Upper lobe of right lung (tissue), 1 donor: ENCODE measurements at regions not wholly inside any gene's neighbourhood (a gene's known extent, or its start where the extent isn't known, plus 50 kb on each side); places are given as distances from the start of the nearest gene placed in this dataset.

ENCODE experiments used
- ATAC-seq: fragments of 200-7000 bp; cut with Tn5 transposase; one replicate; pipeline ENCODE4 v1.9.1; 2020; ENCODE audit warnings: mild to moderate bottlenecking, moderate library complexity
- DNase-seq: peaks from one replicate; pipeline ENCODE4 v3.0.0-alpha.2; 2020
- H3K27ac ChIP-seq: fragments of 200-600 bp; one replicate; pipeline ENCODE4 v1.8.0; 2022
- H3K27me3 ChIP-seq: fragments of 200-600 bp; one replicate; pipeline ENCODE4 v1.8.0; 2022; ENCODE audit warnings: mild to moderate bottlenecking
- H3K36me3 ChIP-seq: fragments of 200-600 bp; one replicate; pipeline ENCODE4 v1.8.0; 2022
- H3K4me1 ChIP-seq: fragments of 200-600 bp; one replicate; pipeline ENCODE4 v1.8.0; 2022
- H3K4me3 ChIP-seq: fragments of 200-600 bp; one replicate; pipeline ENCODE4 v1.8.0; 2022; ENCODE audit warnings: mild to moderate bottlenecking
- H3K9me3 ChIP-seq: fragments of 200-600 bp; one replicate; pipeline ENCODE4 v1.8.0; 2022
- intact Hi-C: fragments of 100-400 bp; cut with DNase I; formaldehyde crosslinking; loops from one replicate; pipeline ENCODE4 v1.11.0; 2022
- TF ChIP-seq, protein P1 (sequence below): fragments of 200-600 bp; IDR thresholded peaks from one replicate; pipeline ENCODE4 v1.8.0; 2022; ENCODE audit warnings: antibody characterized with exemption
- donor health status: DM: no; HTN: yes; CAD: no; lungs with severe emphysema.

DNA sequence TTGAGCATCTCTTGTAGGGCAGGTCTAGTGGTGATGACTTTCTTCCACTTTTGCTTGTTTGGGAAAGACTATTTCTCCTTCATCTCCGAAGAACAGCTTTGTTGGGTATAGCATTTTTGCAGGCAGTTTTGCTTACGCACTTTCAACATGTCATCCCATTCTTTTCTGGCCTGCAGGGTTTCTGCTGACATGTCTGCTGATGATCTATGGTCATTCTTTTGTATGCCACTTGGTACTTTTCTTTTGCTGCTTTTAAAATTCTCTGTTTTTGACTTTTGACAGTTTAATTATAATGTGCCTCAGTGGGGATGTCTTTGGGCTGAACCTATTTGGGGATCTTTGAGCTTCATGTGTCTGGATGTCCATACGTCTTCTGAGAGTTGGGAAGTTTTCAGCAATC, 78.2 kb downstream of the PTHLH start:
- TF ChIP-seq, protein P1, sequence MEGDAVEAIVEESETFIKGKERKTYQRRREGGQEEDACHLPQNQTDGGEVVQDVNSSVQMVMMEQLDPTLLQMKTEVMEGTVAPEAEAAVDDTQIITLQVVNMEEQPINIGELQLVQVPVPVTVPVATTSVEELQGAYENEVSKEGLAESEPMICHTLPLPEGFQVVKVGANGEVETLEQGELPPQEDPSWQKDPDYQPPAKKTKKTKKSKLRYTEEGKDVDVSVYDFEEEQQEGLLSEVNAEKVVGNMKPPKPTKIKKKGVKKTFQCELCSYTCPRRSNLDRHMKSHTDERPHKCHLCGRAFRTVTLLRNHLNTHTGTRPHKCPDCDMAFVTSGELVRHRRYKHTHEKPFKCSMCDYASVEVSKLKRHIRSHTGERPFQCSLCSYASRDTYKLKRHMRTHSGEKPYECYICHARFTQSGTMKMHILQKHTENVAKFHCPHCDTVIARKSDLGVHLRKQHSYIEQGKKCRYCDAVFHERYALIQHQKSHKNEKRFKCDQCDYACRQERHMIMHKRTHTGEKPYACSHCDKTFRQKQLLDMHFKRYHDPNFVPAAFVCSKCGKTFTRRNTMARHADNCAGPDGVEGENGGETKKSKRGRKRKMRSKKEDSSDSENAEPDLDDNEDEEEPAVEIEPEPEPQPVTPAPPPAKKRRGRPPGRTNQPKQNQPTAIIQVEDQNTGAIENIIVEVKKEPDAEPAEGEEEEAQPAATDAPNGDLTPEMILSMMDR, result no peak
- Histone ChIP-seq H3K4me3 (no peak overlapping the region), H3K9me3 (no peaks in the 10 kb centered on the region), H3K4me1 (no peaks in the 10 kb centered on the region), H3K36me3 (no peaks in the 10 kb centered on the region), H3K27ac (no peak overlapping the region), H3K27me3 (no peaks in the 10 kb centered on the region)
- ATAC-seq (no peak), DNase-seq (no peak)
- intact Hi-C loops, result no loop called here

- TF ChIP-seq, protein P1, result no peak
- Histone ChIP-seq H3K9me3 (no peaks in the 10 kb centered on the region), H3K4me1 (no peaks in the 10 kb centered on the region), H3K4me3 (no peak overlapping the region), H3K36me3 (no peaks in the 10 kb centered on the region), H3K27me3 (no peaks in the 10 kb centered on the region), H3K27ac (no peak overlapping the region)
- DNase-seq (no peak), ATAC-seq (no peak)
- intact Hi-C loops, result no loop called here
Measured at GRCh38 chr12:27879708-27880107, 92.8 kb downstream of the PTHLH start.

DNA sequence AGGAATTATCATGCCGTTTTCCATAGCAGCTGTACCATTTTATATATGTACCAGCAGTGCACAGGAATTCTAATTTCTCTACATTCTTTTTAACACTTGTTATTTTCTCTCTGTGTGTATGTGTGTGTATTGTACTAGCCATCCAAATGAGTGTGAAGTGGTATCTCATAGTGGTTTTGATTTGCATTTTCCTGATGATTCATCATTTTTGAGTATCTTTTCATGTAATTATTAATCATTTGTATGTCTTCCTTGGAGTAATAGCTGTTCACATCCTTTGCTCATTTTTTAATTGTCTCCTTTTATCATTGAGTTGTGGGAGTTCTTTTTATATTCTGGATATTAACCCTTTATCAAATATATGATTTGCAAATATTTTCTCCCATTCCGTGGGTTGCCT, 95.6 kb upstream of the MANSC4 start:
- intact Hi-C loops, result no loop called here
- Histone ChIP-seq H3K9me3 (no peaks in the 10 kb centered on the region), H3K36me3 (no peaks in the 10 kb centered on the region), H3K4me3 (no peak overlapping the region), H3K27me3 (no peaks in the 10 kb centered on the region), H3K4me1 (no peaks in the 10 kb centered on the region), H3K27ac (no peak overlapping the region)
- DNase-seq (no peak), ATAC-seq (no peak)
- TF ChIP-seq, protein P1, result no peak

DNA sequence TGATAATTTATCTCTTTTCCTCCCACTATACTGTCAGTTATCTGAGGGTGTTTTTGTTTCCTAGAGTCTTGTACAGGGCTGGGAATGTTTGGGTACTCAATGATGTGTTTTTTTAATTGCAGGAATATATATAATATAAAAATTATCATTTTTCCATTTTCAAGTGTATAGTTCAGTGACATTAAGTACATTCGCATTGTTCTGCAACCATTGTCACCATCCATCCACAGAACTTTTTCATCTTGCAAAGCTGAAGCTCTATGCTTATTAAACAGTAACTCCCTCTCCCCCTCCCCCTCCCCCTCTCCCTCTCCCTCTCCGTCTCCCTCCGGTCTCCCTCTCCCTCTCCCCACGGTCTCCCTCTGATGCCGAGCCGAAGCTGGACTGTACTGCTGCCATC, 93.0 kb upstream of the MANSC4 start:
- ATAC-seq (no peak), DNase-seq (no peak)
- Histone ChIP-seq H3K9me3 (no peaks in the 10 kb centered on the region), H3K4me1 (no peaks in the 10 kb centered on the region), H3K4me3 (no peak overlapping the region), H3K27ac (no peak overlapping the region), H3K27me3 (no peaks in the 10 kb centered on the region), H3K36me3 (no peaks in the 10 kb centered on the region)
- TF ChIP-seq, protein P1, result no peak
- intact Hi-C loops, result no loop called here

DNA sequence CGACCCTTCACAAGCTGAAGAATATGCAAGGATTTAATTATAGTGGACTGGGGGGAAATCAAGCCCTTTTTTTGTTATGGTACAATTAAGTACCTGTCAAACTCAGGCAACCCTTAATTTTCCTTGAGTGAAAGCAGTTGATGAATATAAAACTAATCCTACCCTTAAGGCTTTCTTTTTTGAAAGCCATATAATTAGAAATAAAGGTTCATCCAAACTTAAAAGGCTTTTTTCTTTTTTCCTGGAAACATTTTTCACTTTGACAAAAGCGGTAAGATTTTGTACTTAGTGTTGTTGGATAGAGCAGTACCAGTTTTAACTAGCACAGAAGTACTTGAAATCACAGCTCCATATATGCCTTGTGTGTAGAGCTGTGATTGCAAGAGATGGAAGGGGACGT, 91.9 kb upstream of the MANSC4 start:
- ATAC-seq (no peak), DNase-seq (no peak)
- H3K36me3 ChIP-seq, result no peaks in the 10 kb centered on the region
- intact Hi-C loops, result no loop called here
- no peak overlapping the region for H3K27ac ChIP-seq
- no peaks in the 10 kb centered on the region for H3K4me1 ChIP-seq
- H3K27me3 ChIP-seq, result no peaks in the 10 kb centered on the region
- H3K9me3 ChIP-seq, result no peaks in the 10 kb centered on the region
- TF ChIP-seq, protein P1, result no peak
- no peak overlapping the region for H3K4me3 ChIP-seq

- Histone ChIP-seq H3K9me3 (no peaks in the 10 kb centered on the region), H3K27me3 (no peaks in the 10 kb centered on the region), H3K27ac (no peak overlapping the region), H3K4me3 (no peak overlapping the region), H3K36me3 (no peaks in the 10 kb centered on the region), H3K4me1 (no peaks in the 10 kb centered on the region)
- intact Hi-C loops, result no loop called here
- TF ChIP-seq, protein P1, result no peak
- ATAC-seq, result no peak
- DNase-seq, result no peak
Measured at GRCh38 chr12:27870939-27871338, 90.9 kb upstream of the MANSC4 start.
